Ascending aorta (tissue), 2 donors: ENCODE measurements at regions not wholly inside any gene's neighbourhood (a gene's known extent, or its start where the extent isn't known, plus 50 kb on each side); places are given as distances from the start of the nearest gene placed in this dataset.
A peak's percentile ranks its signal among the peaks of the same experiment; 100 is the strongest.

Experiments
- DNase-seq, 2 donors: peaks; one replicate each; pipeline ENCODE4 v3.0.0-alpha.2; 2019; ENCODE audit warnings: low spot score in 2 of 2
- H3K27ac ChIP-seq, 2 donors: fragments of 200-600 bp; sonication (generic); one replicate each; pipeline ENCODE4 v1.5.1; 2016 to 2017; ENCODE audit warnings: mild to moderate bottlenecking in 1 of 2
- H3K27me3 ChIP-seq: fragments of 200-600 bp; sonication (generic); one replicate; pipeline ENCODE4 v1.5.1; 2017
- H3K36me3 ChIP-seq, 2 donors: fragments of 200-600 bp; sonication (generic); one replicate each; pipeline ENCODE4 v1.5.1; 2016
- H3K4me1 ChIP-seq, 2 donors: fragments of 200-600 bp; sonication (generic); one replicate each; pipeline ENCODE4 v1.5.1; 2016 to 2017; ENCODE audit warnings: mild to moderate bottlenecking in 1 of 2
- H3K4me3 ChIP-seq, 2 donors: fragments of 200-600 bp; sonication (generic); one replicate each; pipeline ENCODE4 v1.5.1; 2016 to 2017; ENCODE audit warnings: mild to moderate bottlenecking in 1 of 2
- H3K9me3 ChIP-seq, 2 donors: fragments of 200-600 bp; sonication (generic); one replicate each; pipeline ENCODE4 v1.5.1; 2016
- CTCF ChIP-seq, 3 experiments: fragments of 200-600 bp in 2 of 3; fragments of 450-650 bp in 1 of 3; sonication (generic) in 2 of 3; IDR thresholded peaks; one replicate each; pipeline ENCODE4 v1.5.1; 2016 to 2019; ENCODE audit warnings: antibody characterized with exemption in 3 of 3, mild to moderate bottlenecking in 1 of 3, moderate library complexity in 1 of 3
- intact Hi-C: fragments of 100-400 bp; cut with DNase I; formaldehyde crosslinking; loops from one replicate; pipeline ENCODE4 v1.15.1; 2023

GRCh38 chr7:149622444-149623210 is 125.0 kb upstream of the ZNF746 start:
- Histone ChIP-seq H3K4me3 (peak overlapping the region in 1 of 2 donors; percentile 91), H3K27ac (no peak overlapping the region), H3K36me3 (peaks cover 33 to 36% of the 10 kb centered on the region in 2 donors), H3K27me3 (no peaks in the 10 kb centered on the region), H3K4me1 (peaks cover 0 to 7% of the 10 kb centered on the region in 2 donors), H3K9me3 (no peaks in the 10 kb centered on the region)
- no peak for DNase-seq
- TF ChIP-seq CTCF (IDR thresholded peaks at IDR 0.05) = no peak
- intact Hi-C loops = loop anchor here (5.0 to 10.0 kb wide), 4 partner anchors 122 to 782 kb away; partner anchors contain the start of genes REPIN1 and ZNF783

DNA sequence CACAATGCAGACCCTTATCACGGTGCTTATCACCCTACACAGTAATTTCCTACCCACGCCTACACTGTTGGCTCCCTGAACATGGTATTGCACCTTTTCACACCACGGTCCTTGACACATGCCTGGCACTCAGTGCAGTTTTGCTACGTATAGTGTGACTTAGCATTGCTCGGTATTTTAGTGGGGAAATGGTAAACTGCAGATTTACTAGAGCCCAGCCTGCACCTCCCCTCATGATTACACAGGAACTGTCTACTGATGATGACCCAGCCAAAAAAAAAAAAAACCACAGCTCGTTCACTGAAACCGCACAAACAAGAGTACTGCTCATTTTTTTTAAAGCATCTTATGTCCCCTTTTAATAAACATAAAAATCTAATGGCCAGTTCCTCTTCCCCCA is 124.2 kb upstream of the ZNF746 start:
- Histone ChIP-seq H3K4me1 (peaks cover 0 to 7% of the 10 kb centered on the region in 2 donors), H3K9me3 (no peaks in the 10 kb centered on the region), H3K27ac (no peak overlapping the region), H3K27me3 (no peaks in the 10 kb centered on the region), H3K36me3 (peaks cover 40 to 44% of the 10 kb centered on the region in 2 donors), H3K4me3 (no peak overlapping the region)
- TF ChIP-seq CTCF (IDR thresholded peaks at IDR 0.05) = no peak
- intact Hi-C loops = loop anchor here (5.0 to 10.0 kb wide), 4 partner anchors 123 to 783 kb away; partner anchors contain the start of genes REPIN1 and ZNF783
- no peak for DNase-seq

- Histone ChIP-seq H3K27ac (no peak overlapping the region), H3K36me3 (peaks cover 42 to 53% of the 10 kb centered on the region in 2 donors), H3K4me3 (no peak overlapping the region), H3K27me3 (no peaks in the 10 kb centered on the region), H3K4me1 (peaks cover 0 to 7% of the 10 kb centered on the region in 2 donors), H3K9me3 (no peaks in the 10 kb centered on the region)
- DNase-seq = no peak
- intact Hi-C loops = loop anchor here (5.0 to 10.0 kb wide), 4 partner anchors 124 to 784 kb away; partner anchors contain the start of genes REPIN1 and ZNF783
- TF ChIP-seq CTCF (IDR thresholded peaks at IDR 0.05) = no peak
Measured at GRCh38 chr7:149620961-149621360, 123.4 kb upstream of the ZNF746 start.

- H3K27me3 ChIP-seq = no peaks in the 10 kb centered on the region
- intact Hi-C loops = no loop called here
- no peak for DNase-seq
- peaks cover 67 to 92% of the 10 kb centered on the region in 2 donors for H3K36me3 ChIP-seq
- H3K4me3 ChIP-seq = no peak overlapping the region
- H3K4me1 ChIP-seq = no peaks in the 10 kb centered on the region
- H3K27ac ChIP-seq = no peak overlapping the region
- no peaks in the 10 kb centered on the region for H3K9me3 ChIP-seq
- TF ChIP-seq CTCF (IDR thresholded peaks at IDR 0.05) = no peak
Measured at GRCh38 chr7:149616898-149617297, 119.3 kb upstream of the ZNF746 start.

DNA sequence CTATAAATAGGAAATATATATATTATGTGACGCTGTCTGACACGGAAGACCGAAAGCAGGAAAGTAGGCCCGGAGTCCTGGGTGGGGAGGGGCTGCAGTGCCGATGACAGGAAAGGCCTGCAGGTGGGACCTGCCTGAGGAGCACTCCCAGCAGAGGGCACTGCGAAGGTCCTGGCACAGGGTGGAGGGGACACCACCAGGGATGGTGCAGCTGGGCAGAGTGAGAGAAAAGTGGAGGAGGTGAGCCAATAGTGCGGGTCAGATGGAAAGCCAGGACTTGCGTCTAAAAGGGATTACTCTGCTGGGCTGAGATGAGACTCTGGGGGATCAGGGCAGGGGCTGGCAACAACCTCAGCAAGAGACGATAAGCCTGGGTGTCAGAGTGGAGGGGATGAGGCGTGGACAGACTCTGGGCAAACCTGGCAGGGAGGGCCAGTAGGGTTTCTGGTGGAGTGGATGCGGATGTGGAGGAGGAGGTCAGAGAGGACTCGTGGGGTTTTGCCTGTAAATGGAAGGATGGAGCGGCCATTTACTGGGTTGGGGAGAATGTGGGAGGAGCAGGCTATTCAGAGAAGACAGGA is 118.2 kb upstream of the ZNF746 start:
- intact Hi-C loops = no loop called here

More for the DNA sequence above, 118.2 kb upstream of the ZNF746 start:
- Histone ChIP-seq H3K27ac (no peak overlapping the region), H3K9me3 (no peaks in the 10 kb centered on the region), H3K4me3 (no peak overlapping the region), H3K4me1 (no peaks in the 10 kb centered on the region), H3K36me3 (peaks cover 75 to 98% of the 10 kb centered on the region in 2 donors), H3K27me3 (no peaks in the 10 kb centered on the region)
- DNase-seq = no peak
- TF ChIP-seq CTCF (IDR thresholded peaks at IDR 0.05) = no peak
